WERI-Rb-1 (cell line): ENCODE measurements at regions not wholly inside any gene's neighbourhood (a gene's known extent, or its start where the extent isn't known, plus 50 kb on each side); places are given as distances from the start of the nearest gene placed in this dataset.

ENCODE experiments used
- DNase-seq: peaks from one replicate; pipeline ENCODE4 v3.0.0-alpha.2; 2020
- H3K27ac ChIP-seq: fragments of 250-450 bp; sonication (Bioruptor Pico); 2 replicates; pipeline ENCODE4 v1.5.1; 2020; ENCODE audit warnings: mild to moderate bottlenecking, moderate library complexity
- H3K27me3 ChIP-seq: fragments of 250-450 bp; sonication (Bioruptor Pico); 2 replicates; pipeline ENCODE4 v1.5.1; 2021; ENCODE audit warnings: mild to moderate bottlenecking, low read depth, moderate library complexity; ENCODE audit not compliant: insufficient read depth, severe bottlenecking
- H3K36me3 ChIP-seq: fragments of 250-450 bp; sonication (Bioruptor Pico); 2 replicates; pipeline ENCODE4 v1.5.1; 2020; ENCODE audit warnings: mild to moderate bottlenecking, moderate library complexity
- H3K4me3 ChIP-seq: 2 replicates; pipeline ENCODE4 v1.5.1; 2011; ENCODE audit warnings: low read depth, mild to moderate bottlenecking, control low read depth, low read length
- H3K9me3 ChIP-seq: fragments of 250-450 bp; sonication (Bioruptor Pico); 2 replicates; pipeline ENCODE4 v1.5.1; 2021; ENCODE audit warnings: mild to moderate bottlenecking, moderate library complexity; ENCODE audit not compliant: severe bottlenecking
- TF ChIP-seq, protein P1 (sequence below): IDR thresholded peaks from 2 replicates; pipeline ENCODE4 v1.5.1; 2011; ENCODE audit warnings: low read depth, mild to moderate bottlenecking, control low read depth, inconsistent platforms, low read length

DNA sequence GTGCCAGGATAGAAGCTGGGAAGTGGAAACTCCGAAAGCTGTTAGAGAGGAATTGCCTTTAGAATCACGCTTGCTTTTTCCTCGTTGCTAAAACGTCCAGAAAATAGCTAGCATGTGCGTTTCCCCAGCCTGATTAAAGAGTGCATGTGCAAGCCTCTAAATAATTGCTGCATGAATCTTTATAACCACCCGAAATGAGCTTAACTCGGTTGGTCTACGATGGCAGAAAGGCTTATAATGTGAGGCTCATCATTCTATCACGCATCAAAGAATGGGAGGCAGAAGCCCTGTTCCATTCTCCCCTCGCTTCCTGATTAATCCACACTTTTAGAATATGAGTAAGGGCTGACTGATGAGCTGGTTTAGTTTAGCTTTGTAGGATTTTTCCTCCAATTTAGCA, 394.6 kb upstream of the WWC1 start:
- Histone ChIP-seq H3K27ac (no peak overlapping the region), H3K27me3 (no peaks in the 10 kb centered on the region), H3K4me3 (no peak overlapping the region), H3K36me3 (no peaks in the 10 kb centered on the region), H3K9me3 (no peaks in the 10 kb centered on the region)
- TF ChIP-seq, protein P1, sequence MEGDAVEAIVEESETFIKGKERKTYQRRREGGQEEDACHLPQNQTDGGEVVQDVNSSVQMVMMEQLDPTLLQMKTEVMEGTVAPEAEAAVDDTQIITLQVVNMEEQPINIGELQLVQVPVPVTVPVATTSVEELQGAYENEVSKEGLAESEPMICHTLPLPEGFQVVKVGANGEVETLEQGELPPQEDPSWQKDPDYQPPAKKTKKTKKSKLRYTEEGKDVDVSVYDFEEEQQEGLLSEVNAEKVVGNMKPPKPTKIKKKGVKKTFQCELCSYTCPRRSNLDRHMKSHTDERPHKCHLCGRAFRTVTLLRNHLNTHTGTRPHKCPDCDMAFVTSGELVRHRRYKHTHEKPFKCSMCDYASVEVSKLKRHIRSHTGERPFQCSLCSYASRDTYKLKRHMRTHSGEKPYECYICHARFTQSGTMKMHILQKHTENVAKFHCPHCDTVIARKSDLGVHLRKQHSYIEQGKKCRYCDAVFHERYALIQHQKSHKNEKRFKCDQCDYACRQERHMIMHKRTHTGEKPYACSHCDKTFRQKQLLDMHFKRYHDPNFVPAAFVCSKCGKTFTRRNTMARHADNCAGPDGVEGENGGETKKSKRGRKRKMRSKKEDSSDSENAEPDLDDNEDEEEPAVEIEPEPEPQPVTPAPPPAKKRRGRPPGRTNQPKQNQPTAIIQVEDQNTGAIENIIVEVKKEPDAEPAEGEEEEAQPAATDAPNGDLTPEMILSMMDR: no peak
- no peak for DNase-seq

DNA sequence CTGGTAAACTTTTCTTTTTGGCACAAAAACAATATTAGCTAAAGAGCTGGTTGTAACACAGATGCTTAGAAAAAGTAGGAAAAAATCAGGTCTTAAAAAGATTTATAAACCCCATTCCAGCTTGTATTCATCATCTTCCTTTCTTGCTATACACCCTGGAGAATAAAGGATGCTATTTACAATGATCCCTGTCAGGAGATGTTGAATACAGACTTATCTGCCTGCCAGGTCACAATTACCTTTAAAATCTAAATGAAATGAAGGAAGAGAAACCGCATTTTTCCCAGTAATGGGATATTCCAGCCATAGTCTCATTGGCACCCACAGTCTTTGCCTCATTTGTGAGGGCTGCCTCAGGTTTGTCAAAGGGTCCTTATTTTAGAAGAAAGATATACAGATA, 394.1 kb upstream of the WWC1 start:
- no peaks in the 10 kb centered on the region for H3K27me3 ChIP-seq
- no peaks in the 10 kb centered on the region for H3K9me3 ChIP-seq
- no peaks in the 10 kb centered on the region for H3K36me3 ChIP-seq
- no peak overlapping the region for H3K4me3 ChIP-seq
- no peak for DNase-seq
- no peak overlapping the region for H3K27ac ChIP-seq
- TF ChIP-seq, protein P1: no peak

DNA sequence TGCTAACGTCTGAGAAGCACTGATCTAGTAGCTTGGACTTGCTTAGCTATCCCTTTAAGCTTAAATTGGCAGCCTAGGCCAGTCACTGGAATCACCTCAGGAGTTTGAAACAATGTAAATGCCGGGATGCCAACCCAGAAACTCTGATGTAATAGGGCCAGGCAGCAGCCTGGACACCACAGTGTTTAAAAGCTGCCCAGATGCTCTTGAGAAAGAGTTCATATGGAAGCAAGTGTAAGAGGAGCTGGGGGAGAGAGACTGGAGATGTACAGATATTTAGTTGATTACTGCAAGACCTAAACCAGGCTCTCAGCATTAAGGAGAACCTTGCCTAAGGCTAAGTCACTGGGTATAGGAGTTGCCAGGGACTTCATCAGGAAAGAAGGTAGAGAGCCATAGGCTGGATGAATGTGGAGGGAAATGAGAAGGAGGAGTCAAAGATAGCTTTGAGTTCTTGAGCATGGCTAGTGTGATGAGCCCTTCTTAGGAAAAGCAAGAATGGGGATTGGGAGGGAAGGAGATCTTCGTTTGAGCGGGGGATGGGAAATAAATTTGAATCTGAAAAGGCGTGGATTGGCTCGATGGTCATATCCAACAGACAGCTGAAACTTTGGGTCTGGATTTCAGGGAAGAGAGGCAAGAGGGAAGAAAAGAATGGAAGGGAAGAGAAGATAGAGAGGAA, 392.9 kb upstream of the WWC1 start:
- no peaks in the 10 kb centered on the region for H3K9me3 ChIP-seq
- H3K36me3 ChIP-seq: no peaks in the 10 kb centered on the region
- no peaks in the 10 kb centered on the region for H3K27me3 ChIP-seq
- TF ChIP-seq, protein P1: no peak
- H3K4me3 ChIP-seq: no peak overlapping the region
- no peak for DNase-seq
- H3K27ac ChIP-seq: no peak overlapping the region

DNA sequence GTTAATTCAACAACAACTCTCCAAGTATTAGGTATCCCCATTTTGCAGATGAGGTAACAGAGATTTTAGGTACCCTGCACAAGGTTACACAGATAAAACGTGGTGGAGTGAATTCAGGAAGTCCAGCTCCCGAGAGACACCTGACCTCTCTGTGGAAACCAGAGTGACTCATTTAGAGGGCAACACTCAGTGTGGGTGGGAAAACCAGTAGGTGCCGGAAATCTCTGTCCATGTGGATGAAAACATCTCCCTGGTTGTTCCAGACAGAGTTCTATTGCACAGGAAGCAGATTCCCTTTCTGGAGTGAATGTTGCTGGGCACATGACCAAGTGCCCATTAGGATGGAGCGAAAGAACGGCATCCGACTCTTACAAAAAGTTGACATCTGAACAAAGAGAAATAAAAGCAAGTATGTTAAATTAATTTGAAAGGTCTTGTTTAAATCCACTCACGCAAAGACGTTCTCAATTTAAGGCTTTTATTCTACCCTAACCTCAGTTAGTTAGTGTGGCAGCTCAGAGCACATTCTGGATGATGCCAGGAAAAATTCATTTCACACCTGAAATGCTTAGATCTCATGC, 391.9 kb upstream of the WWC1 start:
- Histone ChIP-seq H3K9me3 (no peaks in the 10 kb centered on the region), H3K27ac (no peak overlapping the region), H3K36me3 (no peaks in the 10 kb centered on the region), H3K4me3 (no peak overlapping the region), H3K27me3 (no peaks in the 10 kb centered on the region)
- TF ChIP-seq, protein P1: no peak
- no peak for DNase-seq

DNA sequence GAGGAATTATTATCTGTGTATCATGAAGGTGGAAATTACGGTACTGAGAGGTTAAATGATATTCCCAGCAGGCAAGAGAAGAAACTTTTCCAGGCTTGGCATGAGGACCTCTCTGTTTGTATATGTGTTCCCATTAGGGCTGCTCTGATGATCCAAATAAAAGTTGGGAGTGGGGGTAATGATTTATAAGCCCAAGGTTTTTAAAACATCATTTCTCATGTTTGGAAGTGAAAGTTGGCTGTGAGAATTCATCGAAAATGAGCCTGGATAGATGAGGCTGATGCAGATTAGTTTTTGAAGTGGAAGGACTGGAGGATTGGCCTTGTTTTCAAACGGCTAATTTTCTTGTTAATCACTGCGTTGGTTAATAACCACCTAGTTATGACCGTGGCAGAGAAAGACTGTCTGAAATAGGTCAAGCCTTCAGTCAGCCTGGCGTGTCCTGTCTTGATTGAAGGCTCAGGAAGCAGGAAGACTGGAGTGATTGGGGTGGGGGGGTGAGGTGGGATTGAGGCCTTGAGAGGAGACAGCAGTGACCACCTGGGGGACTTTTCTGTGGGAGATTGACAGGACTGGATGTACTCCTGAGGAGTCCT, 391.0 kb upstream of the WWC1 start:
- no peaks in the 10 kb centered on the region for H3K9me3 ChIP-seq
- no peaks in the 10 kb centered on the region for H3K27me3 ChIP-seq
- no peak for DNase-seq
- TF ChIP-seq, protein P1: no peak
- no peak overlapping the region for H3K4me3 ChIP-seq
- no peak overlapping the region for H3K27ac ChIP-seq
- no peaks in the 10 kb centered on the region for H3K36me3 ChIP-seq

DNA sequence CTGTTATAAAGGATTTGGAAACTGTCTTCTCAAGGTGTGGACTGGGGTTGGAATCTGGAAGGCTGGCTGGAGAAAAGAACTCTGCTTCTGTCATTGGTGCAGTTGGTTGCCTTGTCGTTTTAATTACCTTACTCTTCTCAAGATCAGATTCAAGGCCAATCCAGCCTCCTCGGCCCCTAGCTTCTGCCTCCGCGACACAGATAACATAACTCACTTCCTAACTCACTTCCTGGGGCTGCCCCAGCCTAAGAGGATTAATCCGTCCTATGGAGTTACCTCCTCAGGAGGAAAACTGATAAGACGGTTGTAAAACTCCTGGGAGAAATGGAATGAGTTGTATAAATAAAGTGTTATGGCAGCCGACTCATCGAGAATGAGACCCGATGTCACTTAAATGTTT, 389.1 kb upstream of the WWC1 start:
- TF ChIP-seq, protein P1: no peak
- Histone ChIP-seq H3K27ac (no peak overlapping the region), H3K4me3 (no peak overlapping the region), H3K36me3 (no peaks in the 10 kb centered on the region), H3K9me3 (no peaks in the 10 kb centered on the region), H3K27me3 (no peaks in the 10 kb centered on the region)
- peak; percentile 55 for DNase-seq
